22Rv1 (cell line): ENCODE measurements at regions not wholly inside any gene's neighbourhood (a gene's known extent, or its start where the extent isn't known, plus 50 kb on each side); places are given as distances from the start of the nearest gene placed in this dataset.

Experiments used
- CTCF ChIP-seq: fragments of 450-650 bp; IDR thresholded peaks from 2 replicates; pipeline ENCODE4 v1.5.1; 2017; ENCODE audit warnings: mild to moderate bottlenecking
- ZFX ChIP-seq: fragments of 450-650 bp; IDR thresholded peaks from 2 replicates; pipeline ENCODE4 v1.6.1; 2017; ENCODE audit warnings: antibody characterized with exemption, borderline replicate concordance

- TF ChIP-seq CTCF = peak; percentile 82
- TF ChIP-seq ZFX = no peak
Observed at GRCh38 chr5:33297760-33298216, 143.0 kb upstream of the TARS1 start.
